ENCODE measurements at regions not wholly inside any gene's neighbourhood (a gene's known extent, or its start where the extent isn't known, plus 50 kb on each side); places are given as distances from the start of the nearest gene placed in this dataset.
"Not testable (repeated sequence)": the region's sequence is repeated elsewhere in the genome, so short reads cannot be mapped to it uniquely, and the experiment has no call there.

DNA sequence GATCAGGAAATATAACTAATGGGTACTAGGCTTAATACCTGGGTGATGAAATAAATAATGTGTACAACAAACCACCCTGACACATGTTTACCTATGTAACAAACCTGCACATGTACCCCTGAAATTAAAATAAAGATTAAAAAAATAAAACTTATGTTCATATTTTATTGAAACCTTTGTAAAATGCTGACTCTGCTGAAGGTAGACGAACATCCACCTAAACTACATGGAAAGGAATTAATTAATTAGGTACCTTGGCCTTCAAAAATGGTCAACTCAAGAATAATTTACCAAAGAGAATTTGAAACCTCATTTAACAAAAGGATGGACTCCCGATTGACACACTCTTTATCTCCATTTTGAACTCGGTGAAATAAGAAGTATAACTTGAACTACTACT, 152.3 kb upstream of the OR13F1 start:
- FAIRE-seq (no peak), DNase-seq (no peak)

DNA sequence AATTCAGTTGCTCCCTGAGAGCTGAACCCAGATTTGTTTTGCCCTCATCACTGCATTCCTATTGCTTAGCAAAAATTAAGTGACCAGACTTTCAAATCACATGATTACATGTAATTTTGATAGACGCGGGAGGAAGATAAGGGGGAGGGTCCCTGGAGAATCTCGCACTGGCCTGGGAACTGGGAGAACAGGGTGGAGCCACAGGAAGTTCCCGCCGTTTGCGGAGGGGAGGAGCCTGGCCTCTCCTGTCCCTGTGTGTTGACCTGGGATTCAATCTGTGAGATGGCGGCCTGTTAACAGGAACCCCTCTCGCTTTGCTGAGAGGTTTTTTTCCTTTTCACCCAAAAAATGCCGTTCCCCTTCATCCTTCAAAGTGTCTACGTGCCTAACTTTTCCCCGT, 142.9 kb upstream of the OR13F1 start:
- TF ChIP-seq, protein P1, sequence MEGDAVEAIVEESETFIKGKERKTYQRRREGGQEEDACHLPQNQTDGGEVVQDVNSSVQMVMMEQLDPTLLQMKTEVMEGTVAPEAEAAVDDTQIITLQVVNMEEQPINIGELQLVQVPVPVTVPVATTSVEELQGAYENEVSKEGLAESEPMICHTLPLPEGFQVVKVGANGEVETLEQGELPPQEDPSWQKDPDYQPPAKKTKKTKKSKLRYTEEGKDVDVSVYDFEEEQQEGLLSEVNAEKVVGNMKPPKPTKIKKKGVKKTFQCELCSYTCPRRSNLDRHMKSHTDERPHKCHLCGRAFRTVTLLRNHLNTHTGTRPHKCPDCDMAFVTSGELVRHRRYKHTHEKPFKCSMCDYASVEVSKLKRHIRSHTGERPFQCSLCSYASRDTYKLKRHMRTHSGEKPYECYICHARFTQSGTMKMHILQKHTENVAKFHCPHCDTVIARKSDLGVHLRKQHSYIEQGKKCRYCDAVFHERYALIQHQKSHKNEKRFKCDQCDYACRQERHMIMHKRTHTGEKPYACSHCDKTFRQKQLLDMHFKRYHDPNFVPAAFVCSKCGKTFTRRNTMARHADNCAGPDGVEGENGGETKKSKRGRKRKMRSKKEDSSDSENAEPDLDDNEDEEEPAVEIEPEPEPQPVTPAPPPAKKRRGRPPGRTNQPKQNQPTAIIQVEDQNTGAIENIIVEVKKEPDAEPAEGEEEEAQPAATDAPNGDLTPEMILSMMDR (IDR thresholded peaks at IDR 0.05; ENCODE audit: borderline replicate concordance, extremely low read depth, insufficient read depth): no peak
- no peaks in the 10 kb centered on the region for H3K27me3 ChIP-seq (ENCODE audit: control insufficient read depth, insufficient read depth, low read length)
- FAIRE-seq (no peak), DNase-seq (no peak)
- no peaks in the 10 kb centered on the region for H3K9me3 ChIP-seq (ENCODE audit: control insufficient read depth in 2 of 3, insufficient read depth in 1 of 3, low read length in 3 of 3)
- no peak overlapping the region for H3K27ac ChIP-seq (ENCODE audit: low read depth in 2 of 2, low read length in 2 of 2)
- no peak overlapping the region for H3K9ac ChIP-seq (ENCODE audit: low read length in 3 of 3)
- no peaks in the 10 kb centered on the region for H3K36me3 ChIP-seq (ENCODE audit: control insufficient read depth in 2 of 3, insufficient read depth in 3 of 3, low read length in 3 of 3)
- no peak overlapping the region for H3K4me3 ChIP-seq (ENCODE audit: low read length in 3 of 3)
- no peaks in the 10 kb centered on the region for H3K4me1 ChIP-seq (ENCODE audit: control insufficient read depth in 2 of 3, insufficient read depth in 2 of 3, low read depth in 1 of 3, low read length in 3 of 3)
- intact Hi-C loops (cut with DNase I): no loop called here

More for the DNA sequence above, 152.3 kb upstream of the OR13F1 start:
- H3K4me1 ChIP-seq (ENCODE audit: control insufficient read depth in 2 of 3, insufficient read depth in 2 of 3, low read depth in 1 of 3, low read length in 3 of 3): no peaks in the 10 kb centered on the region
- no peak overlapping the region for H3K27ac ChIP-seq (ENCODE audit: low read depth in 2 of 2, low read length in 2 of 2)
- H3K4me3 ChIP-seq (ENCODE audit: low read length in 3 of 3): no peak overlapping the region
- no peaks in the 10 kb centered on the region for H3K36me3 ChIP-seq (ENCODE audit: control insufficient read depth in 2 of 3, insufficient read depth in 3 of 3, low read length in 3 of 3)
- intact Hi-C loops (cut with DNase I): no loop called here
- no peak overlapping the region for H3K9ac ChIP-seq (ENCODE audit: low read length in 3 of 3)
- H3K27me3 ChIP-seq (ENCODE audit: control insufficient read depth, insufficient read depth, low read length): no peaks in the 10 kb centered on the region
- TF ChIP-seq, protein P1 (IDR thresholded peaks at IDR 0.05; ENCODE audit: borderline replicate concordance, extremely low read depth, insufficient read depth): no peak
- H3K9me3 ChIP-seq (ENCODE audit: control insufficient read depth in 2 of 3, insufficient read depth in 1 of 3, low read length in 3 of 3): no peaks in the 10 kb centered on the region

GRCh38 chr9:104362912-104363472, 141.1 kb upstream of the OR13F1 start:
- H3K4me3 ChIP-seq (ENCODE audit: low read length in 3 of 3): no peak overlapping the region
- FAIRE-seq (no peak), DNase-seq (peak in 1 of 5 donors; percentile 67)
- H3K36me3 ChIP-seq (ENCODE audit: control insufficient read depth in 2 of 3, insufficient read depth in 3 of 3, low read length in 3 of 3): no peaks in the 10 kb centered on the region
- TF ChIP-seq, protein P1 (IDR thresholded peaks at IDR 0.05; ENCODE audit: borderline replicate concordance, extremely low read depth, insufficient read depth): no peak
- H3K4me1 ChIP-seq (ENCODE audit: control insufficient read depth in 2 of 3, insufficient read depth in 2 of 3, low read depth in 1 of 3, low read length in 3 of 3): no peaks in the 10 kb centered on the region
- H3K9ac ChIP-seq (ENCODE audit: low read length in 3 of 3): no peak overlapping the region
- no peak overlapping the region for H3K27ac ChIP-seq (ENCODE audit: low read depth in 2 of 2, low read length in 2 of 2)
- no peaks in the 10 kb centered on the region for H3K9me3 ChIP-seq (ENCODE audit: control insufficient read depth in 2 of 3, insufficient read depth in 1 of 3, low read length in 3 of 3)
- H3K27me3 ChIP-seq (ENCODE audit: control insufficient read depth, insufficient read depth, low read length): no peaks in the 10 kb centered on the region
- intact Hi-C loops (cut with DNase I): no loop called here

DNA sequence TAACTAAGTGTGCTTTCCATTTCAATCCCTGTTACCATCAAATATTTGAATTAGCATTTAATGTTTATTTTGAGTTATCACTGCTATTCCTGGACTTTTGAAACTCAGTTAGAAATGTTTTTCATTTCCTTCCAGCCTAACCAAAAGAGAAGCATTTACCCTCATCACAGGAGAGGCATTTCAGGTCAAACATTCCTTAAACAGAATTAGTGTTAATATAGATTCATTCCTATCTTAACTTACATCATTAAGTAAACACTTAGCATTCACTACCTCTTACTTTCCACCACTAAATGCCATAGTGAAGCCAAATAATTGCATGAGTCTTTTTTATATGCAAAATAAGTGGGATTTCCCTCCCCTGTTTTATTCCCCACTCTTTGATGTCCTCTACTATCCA, 136.6 kb upstream of the OR13F1 start:
- Histone ChIP-seq H3K27ac (ENCODE audit: low read depth in 2 of 2, low read length in 2 of 2) (no peak overlapping the region), H3K36me3 (ENCODE audit: control insufficient read depth in 2 of 3, insufficient read depth in 3 of 3, low read length in 3 of 3) (no peaks in the 10 kb centered on the region), H3K27me3 (ENCODE audit: control insufficient read depth, insufficient read depth, low read length) (no peaks in the 10 kb centered on the region), H3K4me1 (ENCODE audit: control insufficient read depth in 2 of 3, insufficient read depth in 2 of 3, low read depth in 1 of 3, low read length in 3 of 3) (no peaks in the 10 kb centered on the region), H3K9me3 (ENCODE audit: control insufficient read depth in 2 of 3, insufficient read depth in 1 of 3, low read length in 3 of 3) (no peaks in the 10 kb centered on the region), H3K4me3 (ENCODE audit: low read length in 3 of 3) (no peak overlapping the region), H3K9ac (ENCODE audit: low read length in 3 of 3) (no peak overlapping the region)
- TF ChIP-seq, protein P1 (IDR thresholded peaks at IDR 0.05; ENCODE audit: borderline replicate concordance, extremely low read depth, insufficient read depth): no peak
- DNase-seq (no peak), FAIRE-seq (no peak)
- intact Hi-C loops (cut with DNase I): no loop called here

- H3K9ac ChIP-seq (ENCODE audit: low read length in 3 of 3); FAIRE-seq; H3K4me1 ChIP-seq (ENCODE audit: control insufficient read depth in 2 of 3, insufficient read depth in 2 of 3, low read depth in 1 of 3, low read length in 3 of 3); DNase-seq; H3K27me3 ChIP-seq (ENCODE audit: control insufficient read depth, insufficient read depth, low read length); H3K27ac ChIP-seq (ENCODE audit: low read depth in 2 of 2, low read length in 2 of 2); H3K36me3 ChIP-seq (ENCODE audit: control insufficient read depth in 2 of 3, insufficient read depth in 3 of 3, low read length in 3 of 3); H3K9me3 ChIP-seq (ENCODE audit: control insufficient read depth in 2 of 3, insufficient read depth in 1 of 3, low read length in 3 of 3); H3K4me3 ChIP-seq (ENCODE audit: low read length in 3 of 3); intact Hi-C loops (cut with DNase I): not testable (repeated sequence)
Measured at GRCh38 chr9:104368318-104368717, 135.7 kb upstream of the OR13F1 start.
